Neural cell (in vitro differentiated cells): ENCODE measurements at regions not wholly inside any gene's neighbourhood (a gene's known extent, or its start where the extent isn't known, plus 50 kb on each side); places are given as distances from the start of the nearest gene placed in this dataset.

ENCODE experiments used
- CTCF ChIP-seq: fragments of 450-650 bp; IDR thresholded peaks from 2 replicates; pipeline ENCODE4 v1.5.1; 2014; ENCODE audit warnings: antibody characterized with exemption, mild to moderate bottlenecking, moderate library complexity; ENCODE audit not compliant: poor library complexity, severe bottlenecking
- EZH2 ChIP-seq: fragments of 200-600, 300-800 bp; shearing (Covaris generic), sonication (generic); IDR thresholded peaks from 2 replicates; pipeline ENCODE4 v1.6.1; 2014; ENCODE audit warnings: antibody characterized with exemption, low read length, borderline replicate concordance, mild to moderate bottlenecking; ENCODE audit not compliant: insufficient read depth, poor library complexity, severe bottlenecking
- POLR2AphosphoS5 ChIP-seq: IDR thresholded peaks from 2 replicates; pipeline ENCODE4 v1.6.1; 2012
- RAD21 ChIP-seq: fragments of 450-650 bp; conservative IDR thresholded peaks from 2 replicates; pipeline ENCODE4 v1.6.1; 2014; ENCODE audit warnings: antibody characterized with exemption, mild to moderate bottlenecking, moderate library complexity
- REST ChIP-seq: IDR thresholded peaks from 2 replicates; pipeline ENCODE4 v1.6.1; 2012; ENCODE audit warnings: borderline replicate concordance
- SMC3 ChIP-seq: fragments of 450-650 bp; conservative IDR thresholded peaks from 2 replicates; pipeline ENCODE4 v1.6.1; 2014; ENCODE audit warnings: antibody characterized with exemption, mild to moderate bottlenecking, moderate library complexity; ENCODE audit not compliant: poor library complexity
- TAF1 ChIP-seq: IDR thresholded peaks from 2 replicates; pipeline ENCODE4 v1.6.1; 2012; ENCODE audit warnings: low read depth

- no peak for TF ChIP-seq CTCF
- no peak for TF ChIP-seq REST
- no peak for TF ChIP-seq EZH2
- no peak for TF ChIP-seq POLR2AphosphoS5
- no peak for TF ChIP-seq RAD21
- no peak for TF ChIP-seq TAF1
- no peak for TF ChIP-seq SMC3
Observed at GRCh38 chr2:48113767-48114166, 200.7 kb upstream of the FOXN2 start.
